ENCODE measurements at regions not wholly inside any gene's neighbourhood (a gene's known extent, or its start where the extent isn't known, plus 50 kb on each side); places are given as distances from the start of the nearest gene placed in this dataset.

DNA sequence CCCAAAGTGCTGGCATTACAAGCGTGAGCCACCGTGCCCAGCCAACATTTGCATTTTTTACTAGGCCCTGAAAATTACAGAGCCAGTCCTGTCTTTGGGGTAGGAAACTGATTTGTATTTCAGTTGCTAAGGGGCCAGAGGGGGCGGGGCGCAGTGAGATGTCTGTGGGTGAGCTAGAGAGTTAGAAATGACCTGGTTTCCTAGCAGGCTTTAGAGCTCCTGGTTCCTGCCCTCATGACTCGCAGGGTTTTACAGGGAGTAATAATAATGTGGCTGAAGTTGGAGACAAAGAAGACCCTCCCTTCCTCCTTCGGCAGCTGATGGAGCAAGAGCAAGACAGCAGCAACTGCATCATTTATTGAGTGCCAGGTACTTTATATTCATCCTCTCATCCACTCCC is 131.5 kb downstream of the TFAP2C start:
- TF ChIP-seq POLR2A (IDR thresholded peaks at IDR 0.05) (no peak), POLR2AphosphoS5 (IDR thresholded peaks at IDR 0.05) (no peak)
- TF ChIP-seq, protein P1, sequence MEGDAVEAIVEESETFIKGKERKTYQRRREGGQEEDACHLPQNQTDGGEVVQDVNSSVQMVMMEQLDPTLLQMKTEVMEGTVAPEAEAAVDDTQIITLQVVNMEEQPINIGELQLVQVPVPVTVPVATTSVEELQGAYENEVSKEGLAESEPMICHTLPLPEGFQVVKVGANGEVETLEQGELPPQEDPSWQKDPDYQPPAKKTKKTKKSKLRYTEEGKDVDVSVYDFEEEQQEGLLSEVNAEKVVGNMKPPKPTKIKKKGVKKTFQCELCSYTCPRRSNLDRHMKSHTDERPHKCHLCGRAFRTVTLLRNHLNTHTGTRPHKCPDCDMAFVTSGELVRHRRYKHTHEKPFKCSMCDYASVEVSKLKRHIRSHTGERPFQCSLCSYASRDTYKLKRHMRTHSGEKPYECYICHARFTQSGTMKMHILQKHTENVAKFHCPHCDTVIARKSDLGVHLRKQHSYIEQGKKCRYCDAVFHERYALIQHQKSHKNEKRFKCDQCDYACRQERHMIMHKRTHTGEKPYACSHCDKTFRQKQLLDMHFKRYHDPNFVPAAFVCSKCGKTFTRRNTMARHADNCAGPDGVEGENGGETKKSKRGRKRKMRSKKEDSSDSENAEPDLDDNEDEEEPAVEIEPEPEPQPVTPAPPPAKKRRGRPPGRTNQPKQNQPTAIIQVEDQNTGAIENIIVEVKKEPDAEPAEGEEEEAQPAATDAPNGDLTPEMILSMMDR (IDR thresholded peaks at IDR 0.05 in 8 of 11, conservative IDR thresholded peaks at IDR 0.05 in 3 of 11) = no peak
